Hypothalamus (tissue), 51 donors: ENCODE measurements at regions not wholly inside any gene's neighbourhood (a gene's known extent, or its start where the extent isn't known, plus 50 kb on each side); places are given as distances from the start of the nearest gene placed in this dataset.
"Not testable (repeated sequence)": the region's sequence is repeated elsewhere in the genome, so short reads cannot be mapped to it uniquely, and the experiment has no call there.

ENCODE experiments used
- DNase-seq, 51 donors: peaks; one replicate each; lab custom pipeline; 2025; lab: John Stamatoyannopoulos, UW

- DNase-seq = no peak
Measured at GRCh38 chr13:61215601-61216000, 200.0 kb downstream of the PCDH20 start.

GRCh38 chr13:61215116-61215515 lies 200.5 kb downstream of the PCDH20 start:
- DNase-seq = no peak

GRCh38 chr13:61214551-61214950 lies 201.1 kb downstream of the PCDH20 start:
- DNase-seq = no peak

- not testable (repeated sequence) for DNase-seq
Measured at GRCh38 chr13:61205898-61206297, 209.8 kb downstream of the PCDH20 start.

GRCh38 chr13:61204025-61204424 lies 211.6 kb downstream of the PCDH20 start:
- DNase-seq = no peak

- DNase-seq = no peak
Measured at GRCh38 chr13:61202042-61202441, 213.6 kb downstream of the PCDH20 start.

GRCh38 chr13:61192826-61193225 lies 222.8 kb downstream of the PCDH20 start:
- no peak for DNase-seq

- DNase-seq = no peak
Measured at GRCh38 chr13:61188057-61188456, 227.6 kb downstream of the PCDH20 start.

GRCh38 chr13:61187471-61187870 lies 228.2 kb downstream of the PCDH20 start:
- DNase-seq = no peak

- no peak for DNase-seq
Measured at GRCh38 chr13:61183670-61184069, 232.0 kb downstream of the PCDH20 start.

- no peak for DNase-seq
Measured at GRCh38 chr13:61180234-61180633, 235.4 kb downstream of the PCDH20 start.

GRCh38 chr13:61179741-61180140 lies 235.9 kb downstream of the PCDH20 start:
- DNase-seq = no peak

- peak in 24 of 51 donors; percentile 1 to 55 (median 22) for DNase-seq
Measured at GRCh38 chr13:61170856-61171255, 244.8 kb downstream of the PCDH20 start.

GRCh38 chr13:61162636-61163035 lies 253.0 kb downstream of the PCDH20 start:
- DNase-seq = no peak

GRCh38 chr13:61162106-61162505 lies 253.5 kb downstream of the PCDH20 start:
- DNase-seq = no peak

GRCh38 chr13:61156753-61157152 lies 258.9 kb downstream of the PCDH20 start:
- DNase-seq = no peak

GRCh38 chr13:61151062-61151461 lies 264.6 kb downstream of the PCDH20 start:
- DNase-seq = no peak

- DNase-seq = no peak
Measured at GRCh38 chr13:61149331-61149730, 266.3 kb downstream of the PCDH20 start.

- no peak for DNase-seq
Measured at GRCh38 chr13:61148691-61149315, 266.8 kb downstream of the PCDH20 start.

GRCh38 chr13:61148211-61148610 lies 267.4 kb downstream of the PCDH20 start:
- DNase-seq = no peak

- no peak for DNase-seq
Measured at GRCh38 chr13:61146571-61146970, 269.1 kb downstream of the PCDH20 start.

- no peak for DNase-seq
Measured at GRCh38 chr13:61146158-61146557, 269.5 kb downstream of the PCDH20 start.
